Type B pancreatic cell (in vitro differentiated cells): ENCODE measurements at regions not wholly inside any gene's neighbourhood (a gene's known extent, or its start where the extent isn't known, plus 50 kb on each side); places are given as distances from the start of the nearest gene placed in this dataset.

Experiments used
- DNase-seq: peaks from one replicate; pipeline ENCODE4 v3.0.0; 2021; ENCODE audit warnings: mixed read lengths; ENCODE audit not compliant: unreplicated experiment; ENCODE audit errors: extremely low spot score
- H3K27ac Mint-ChIP-seq: 2 replicates; pipeline ENCODE4 v1.8.0; 2021; ENCODE audit warnings: mild to moderate bottlenecking, mixed read lengths
- H3K27me3 Mint-ChIP-seq: 2 replicates; pipeline ENCODE4 v1.8.0; 2021; ENCODE audit warnings: mixed read lengths
- H3K36me3 Mint-ChIP-seq: 2 replicates; pipeline ENCODE4 v1.8.0; 2021; ENCODE audit warnings: mixed read lengths
- H3K4me1 Mint-ChIP-seq: one replicate; pipeline ENCODE4 v1.8.0; 2021; ENCODE audit warnings: mixed read lengths; ENCODE audit not compliant: unreplicated experiment
- H3K4me3 Mint-ChIP-seq: 2 replicates; pipeline ENCODE4 v1.8.0; 2021; ENCODE audit warnings: mild to moderate bottlenecking, mixed read lengths
- H3K9me3 Mint-ChIP-seq: 2 replicates; pipeline ENCODE4 v1.8.0; 2021; ENCODE audit warnings: mixed read lengths
- TF ChIP-seq, protein P1 (sequence below): fragments of 200-600 bp; sonication (generic); conservative IDR thresholded peaks from 2 replicates; pipeline ENCODE4 v1.5.0; 2021; ENCODE audit warnings: antibody characterized with exemption, mild to moderate bottlenecking

DNA sequence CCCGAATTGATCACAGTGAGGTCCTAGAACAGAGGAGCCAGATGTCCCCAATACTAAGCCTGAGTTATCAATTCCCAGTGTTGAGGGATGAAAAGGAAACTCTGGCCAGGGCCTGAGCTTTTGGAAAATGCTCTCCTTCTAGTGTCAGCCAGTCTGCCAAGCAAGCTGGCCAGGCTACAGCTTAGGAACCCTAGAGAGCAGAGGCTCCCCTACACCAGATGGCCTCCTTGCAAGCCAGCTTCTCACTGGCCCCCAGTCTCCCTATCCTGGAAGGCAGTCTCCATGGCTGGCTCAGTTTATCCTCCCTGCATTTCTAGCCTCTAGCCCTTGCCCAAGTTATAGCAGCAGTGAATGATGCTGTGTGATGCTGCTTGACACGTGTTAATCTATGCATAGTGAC is 204.7 kb upstream of the WWC1 start:
- Mint-ChIP-seq H3K27ac (no peak overlapping the region), H3K4me3 (no peak overlapping the region), H3K9me3 (no peaks in the 10 kb centered on the region), H3K4me1 (peaks cover 15% of the 10 kb centered on the region), H3K36me3 (peaks cover 4% of the 10 kb centered on the region), H3K27me3 (peaks cover 11% of the 10 kb centered on the region)
- TF ChIP-seq, protein P1, sequence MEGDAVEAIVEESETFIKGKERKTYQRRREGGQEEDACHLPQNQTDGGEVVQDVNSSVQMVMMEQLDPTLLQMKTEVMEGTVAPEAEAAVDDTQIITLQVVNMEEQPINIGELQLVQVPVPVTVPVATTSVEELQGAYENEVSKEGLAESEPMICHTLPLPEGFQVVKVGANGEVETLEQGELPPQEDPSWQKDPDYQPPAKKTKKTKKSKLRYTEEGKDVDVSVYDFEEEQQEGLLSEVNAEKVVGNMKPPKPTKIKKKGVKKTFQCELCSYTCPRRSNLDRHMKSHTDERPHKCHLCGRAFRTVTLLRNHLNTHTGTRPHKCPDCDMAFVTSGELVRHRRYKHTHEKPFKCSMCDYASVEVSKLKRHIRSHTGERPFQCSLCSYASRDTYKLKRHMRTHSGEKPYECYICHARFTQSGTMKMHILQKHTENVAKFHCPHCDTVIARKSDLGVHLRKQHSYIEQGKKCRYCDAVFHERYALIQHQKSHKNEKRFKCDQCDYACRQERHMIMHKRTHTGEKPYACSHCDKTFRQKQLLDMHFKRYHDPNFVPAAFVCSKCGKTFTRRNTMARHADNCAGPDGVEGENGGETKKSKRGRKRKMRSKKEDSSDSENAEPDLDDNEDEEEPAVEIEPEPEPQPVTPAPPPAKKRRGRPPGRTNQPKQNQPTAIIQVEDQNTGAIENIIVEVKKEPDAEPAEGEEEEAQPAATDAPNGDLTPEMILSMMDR: no peak
- no peak for DNase-seq

GRCh38 chr5:168088410-168089173 is 202.9 kb upstream of the WWC1 start:
- DNase-seq: no peak
- Mint-ChIP-seq H3K4me3 (no peak overlapping the region), H3K36me3 (peaks cover 4% of the 10 kb centered on the region), H3K4me1 (peaks cover 24% of the 10 kb centered on the region), H3K27me3 (peaks cover 11% of the 10 kb centered on the region), H3K27ac (no peak overlapping the region), H3K9me3 (no peaks in the 10 kb centered on the region)
- TF ChIP-seq, protein P1: no peak

- peaks cover 14% of the 10 kb centered on the region for H3K27me3 Mint-ChIP-seq
- no peak overlapping the region for H3K4me3 Mint-ChIP-seq
- no peak overlapping the region for H3K27ac Mint-ChIP-seq
- H3K4me1 Mint-ChIP-seq: peaks cover 24% of the 10 kb centered on the region
- H3K36me3 Mint-ChIP-seq: peaks cover 6% of the 10 kb centered on the region
- TF ChIP-seq, protein P1: no peak
- peaks cover 4% of the 10 kb centered on the region for H3K9me3 Mint-ChIP-seq
- no peak for DNase-seq
Measured at GRCh38 chr5:168089201-168089887, 202.1 kb upstream of the WWC1 start.

DNA sequence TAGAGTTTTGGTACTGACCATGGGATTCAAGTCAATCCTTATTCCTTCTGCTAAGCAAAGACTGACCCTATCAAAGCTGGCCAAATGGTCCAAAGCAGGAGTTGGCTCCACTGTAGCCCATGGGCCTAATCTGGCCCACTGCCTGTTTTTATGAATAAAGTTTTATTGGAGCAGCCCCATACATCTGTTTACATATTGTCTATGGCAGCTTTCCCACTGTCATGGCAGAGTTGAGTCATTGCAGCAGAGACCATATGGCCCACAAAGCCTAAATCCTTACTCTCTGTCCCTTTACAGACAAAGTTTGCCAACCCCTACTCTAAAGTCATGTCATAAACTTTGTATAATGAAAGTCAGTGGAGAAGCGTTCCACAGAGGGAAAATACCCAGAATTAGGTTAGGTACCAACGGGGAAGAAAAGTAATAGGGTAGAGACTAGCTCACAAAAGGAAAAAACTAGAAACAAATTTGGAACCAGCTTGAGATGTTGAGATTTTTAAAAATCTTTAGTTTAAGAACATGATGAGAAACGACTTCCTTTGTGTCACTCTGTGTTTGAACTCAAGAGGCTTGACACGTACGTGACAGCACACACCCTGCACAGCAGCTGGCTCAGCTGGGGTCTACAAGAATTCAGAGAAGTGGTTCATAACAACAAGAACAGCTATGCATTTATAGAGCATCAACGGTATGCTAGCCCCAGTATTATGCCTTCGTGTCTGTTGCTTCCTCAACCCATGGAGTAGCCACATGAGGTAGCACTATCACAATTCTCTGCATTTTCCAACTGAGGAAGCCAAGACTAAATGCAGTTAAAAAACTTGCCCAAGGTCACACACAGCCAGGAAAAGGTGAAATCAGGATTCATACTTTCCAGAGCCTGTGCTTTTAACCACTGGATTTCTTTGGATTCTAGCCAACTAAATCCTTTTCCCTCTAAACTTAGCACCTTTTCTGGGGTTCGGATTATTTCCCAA is 198.9 kb upstream of the WWC1 start:
- Mint-ChIP-seq H3K27ac (no peak overlapping the region), H3K36me3 (peaks cover 11% of the 10 kb centered on the region), H3K27me3 (peaks cover 16% of the 10 kb centered on the region), H3K9me3 (peaks cover 11% of the 10 kb centered on the region), H3K4me1 (peaks cover 8% of the 10 kb centered on the region), H3K4me3 (no peak overlapping the region)
- no peak for DNase-seq
- TF ChIP-seq, protein P1: no peak

DNA sequence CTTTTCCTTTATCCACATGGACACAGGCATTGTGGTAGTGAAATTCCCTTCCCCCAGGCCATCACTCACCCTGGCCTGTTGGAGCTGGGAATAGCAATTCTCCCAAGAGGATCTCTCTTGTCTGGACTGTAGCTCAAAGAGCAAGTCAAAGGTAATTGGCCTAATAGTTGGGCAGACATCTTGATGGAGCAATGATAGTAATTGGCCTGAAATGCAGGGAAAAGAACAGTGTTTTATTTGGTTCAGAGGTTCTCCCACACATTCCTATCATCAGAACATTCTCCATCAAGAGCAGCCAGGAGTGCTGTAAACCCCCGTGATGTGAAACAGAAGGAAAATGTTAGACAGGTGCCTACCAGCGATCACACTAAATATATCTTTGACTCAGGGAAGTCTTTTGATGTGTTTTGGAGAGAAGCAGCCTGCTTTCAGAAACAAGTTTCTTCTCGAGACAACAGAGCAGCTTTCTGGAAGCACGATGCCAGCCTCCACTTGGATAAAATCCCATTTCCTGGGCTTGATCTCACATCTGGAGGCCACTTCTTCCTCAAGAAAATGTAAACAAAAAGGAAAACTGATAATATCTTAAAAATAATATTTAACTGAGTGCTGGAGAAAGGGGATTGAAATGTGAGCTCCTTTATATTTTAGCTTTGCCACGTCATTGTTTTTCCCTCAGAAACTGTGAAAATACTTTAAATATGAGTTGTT is 198.1 kb upstream of the WWC1 start:
- no peak for DNase-seq
- Mint-ChIP-seq H3K9me3 (peaks cover 11% of the 10 kb centered on the region), H3K4me1 (peaks cover 16% of the 10 kb centered on the region), H3K36me3 (peaks cover 11% of the 10 kb centered on the region), H3K4me3 (no peak overlapping the region), H3K27ac (peak overlapping the region; percentile 33), H3K27me3 (peaks cover 16% of the 10 kb centered on the region)
- TF ChIP-seq, protein P1: no peak
